ENCODE measurements at regions not wholly inside any gene's neighbourhood (a gene's known extent, or its start where the extent isn't known, plus 50 kb on each side); places are given as distances from the start of the nearest gene placed in this dataset.

DNA sequence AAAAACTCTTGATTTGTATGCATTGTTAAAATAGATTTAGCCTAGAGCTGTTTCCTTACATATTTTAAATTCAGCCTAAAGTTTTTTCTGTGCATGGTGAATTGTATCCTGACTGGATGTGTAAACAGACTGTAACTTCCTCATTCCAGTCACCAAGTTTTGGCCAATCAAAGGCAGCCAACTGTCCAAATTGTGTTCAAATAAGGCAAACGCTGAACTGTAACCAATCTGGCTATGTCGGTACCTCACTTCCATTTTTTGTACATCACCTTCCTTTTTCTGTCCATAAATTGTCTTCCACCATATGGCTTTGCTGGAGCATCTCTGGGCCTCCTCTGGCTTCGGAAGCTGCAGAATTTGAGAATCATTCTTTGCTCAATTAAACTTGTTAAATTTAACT is 1921.9 kb upstream of the SEL1L start:
- H3K27ac Mint-ChIP-seq (ENCODE audit: unreplicated experiment) = no peak overlapping the region

DNA sequence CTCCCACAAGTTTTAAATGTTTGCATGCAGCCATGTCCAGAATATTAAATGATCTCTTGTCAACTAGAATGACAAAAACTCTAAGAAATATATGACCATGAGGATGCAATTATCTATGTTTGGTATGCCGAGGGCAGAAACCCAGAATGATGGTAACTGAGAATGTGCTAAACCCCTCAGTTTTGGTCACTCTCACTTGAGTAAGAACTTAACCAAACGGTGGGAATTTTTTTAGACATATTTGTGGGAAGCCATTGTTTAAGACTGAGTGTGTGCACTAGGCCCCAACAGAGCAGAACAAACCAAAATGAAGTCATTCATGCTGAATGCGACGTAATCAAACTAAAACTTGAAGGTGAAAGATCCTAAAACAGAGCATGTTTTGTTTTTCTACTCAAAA is 1927.9 kb upstream of the SEL1L start:
- TF ChIP-seq, protein P1, sequence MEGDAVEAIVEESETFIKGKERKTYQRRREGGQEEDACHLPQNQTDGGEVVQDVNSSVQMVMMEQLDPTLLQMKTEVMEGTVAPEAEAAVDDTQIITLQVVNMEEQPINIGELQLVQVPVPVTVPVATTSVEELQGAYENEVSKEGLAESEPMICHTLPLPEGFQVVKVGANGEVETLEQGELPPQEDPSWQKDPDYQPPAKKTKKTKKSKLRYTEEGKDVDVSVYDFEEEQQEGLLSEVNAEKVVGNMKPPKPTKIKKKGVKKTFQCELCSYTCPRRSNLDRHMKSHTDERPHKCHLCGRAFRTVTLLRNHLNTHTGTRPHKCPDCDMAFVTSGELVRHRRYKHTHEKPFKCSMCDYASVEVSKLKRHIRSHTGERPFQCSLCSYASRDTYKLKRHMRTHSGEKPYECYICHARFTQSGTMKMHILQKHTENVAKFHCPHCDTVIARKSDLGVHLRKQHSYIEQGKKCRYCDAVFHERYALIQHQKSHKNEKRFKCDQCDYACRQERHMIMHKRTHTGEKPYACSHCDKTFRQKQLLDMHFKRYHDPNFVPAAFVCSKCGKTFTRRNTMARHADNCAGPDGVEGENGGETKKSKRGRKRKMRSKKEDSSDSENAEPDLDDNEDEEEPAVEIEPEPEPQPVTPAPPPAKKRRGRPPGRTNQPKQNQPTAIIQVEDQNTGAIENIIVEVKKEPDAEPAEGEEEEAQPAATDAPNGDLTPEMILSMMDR (IDR thresholded peaks at IDR 0.05; ENCODE audit: insufficient read depth in 1 of 2, low read depth in 1 of 2, low read length in 1 of 2, severe bottlenecking in 1 of 2, unreplicated experiment in 1 of 2) = no peak
- POLR2A ChIA-PET = no interaction called here
- no peak overlapping the region for H3K27ac Mint-ChIP-seq (ENCODE audit: unreplicated experiment)
- Histone ChIP-seq H3K36me3 (ENCODE audit: control insufficient read depth, insufficient read depth, low read length) (no peaks in the 10 kb centered on the region), H3K9me3 (no peaks in the 10 kb centered on the region), H3K27me3 (replicated peaks; ENCODE audit: control insufficient read depth, insufficient read depth, low read length) (no peaks in the 10 kb centered on the region), H3K4me3 (ENCODE audit: low read depth, low read length) (no peak overlapping the region), H3K4me1 (no peaks in the 10 kb centered on the region)
- intact Hi-C loops (cut with micrococcal nuclease; ENCODE audit: unreplicated experiment) = loop anchor here (5.0 kb wide), 1 partner anchor 749 kb away; no protein-coding TSS in a partner anchor
- H3K36me3 Mint-ChIP-seq (ENCODE audit: insufficient read depth, unreplicated experiment) = no peaks in the 10 kb centered on the region
- no TSS peak for BruUV-seq (replicated peaks)
- H3K4me3 Mint-ChIP-seq (ENCODE audit: unreplicated experiment) = no peak overlapping the region
- CTCF ChIA-PET = no interaction called here
- DNase-seq = no peak
- peaks cover 25% of the 10 kb centered on the region for H3K9me3 Mint-ChIP-seq (ENCODE audit: unreplicated experiment)
- no peaks in the 10 kb centered on the region for H3K27me3 Mint-ChIP-seq (ENCODE audit: insufficient read depth, unreplicated experiment)
- no peaks in the 10 kb centered on the region for H3K4me1 Mint-ChIP-seq (ENCODE audit: low read depth, unreplicated experiment)

More for the DNA sequence above, 1921.9 kb upstream of the SEL1L start:
- POLR2A ChIA-PET = no interaction called here
- TF ChIP-seq, protein P1 (IDR thresholded peaks at IDR 0.05; ENCODE audit: insufficient read depth in 1 of 2, low read depth in 1 of 2, low read length in 1 of 2, severe bottlenecking in 1 of 2, unreplicated experiment in 1 of 2) = no peak
- H3K9me3 ChIP-seq = no peaks in the 10 kb centered on the region
- no peaks in the 10 kb centered on the region for H3K4me1 ChIP-seq
- CTCF ChIA-PET = no interaction called here
- Mint-ChIP-seq H3K4me1 (ENCODE audit: low read depth, unreplicated experiment) (no peaks in the 10 kb centered on the region), H3K36me3 (ENCODE audit: insufficient read depth, unreplicated experiment) (no peaks in the 10 kb centered on the region), H3K4me3 (ENCODE audit: unreplicated experiment) (no peak overlapping the region), H3K27me3 (ENCODE audit: insufficient read depth, unreplicated experiment) (no peaks in the 10 kb centered on the region), H3K9me3 (ENCODE audit: unreplicated experiment) (peaks cover 31% of the 10 kb centered on the region)
- intact Hi-C loops (cut with micrococcal nuclease; ENCODE audit: unreplicated experiment) = no loop called here
- no TSS peak for BruUV-seq (replicated peaks)
- no peaks in the 10 kb centered on the region for H3K27me3 ChIP-seq (replicated peaks; ENCODE audit: control insufficient read depth, insufficient read depth, low read length)
- H3K36me3 ChIP-seq (ENCODE audit: control insufficient read depth, insufficient read depth, low read length) = no peaks in the 10 kb centered on the region
- no peak overlapping the region for H3K4me3 ChIP-seq (ENCODE audit: low read depth, low read length)
- no peak for DNase-seq

DNA sequence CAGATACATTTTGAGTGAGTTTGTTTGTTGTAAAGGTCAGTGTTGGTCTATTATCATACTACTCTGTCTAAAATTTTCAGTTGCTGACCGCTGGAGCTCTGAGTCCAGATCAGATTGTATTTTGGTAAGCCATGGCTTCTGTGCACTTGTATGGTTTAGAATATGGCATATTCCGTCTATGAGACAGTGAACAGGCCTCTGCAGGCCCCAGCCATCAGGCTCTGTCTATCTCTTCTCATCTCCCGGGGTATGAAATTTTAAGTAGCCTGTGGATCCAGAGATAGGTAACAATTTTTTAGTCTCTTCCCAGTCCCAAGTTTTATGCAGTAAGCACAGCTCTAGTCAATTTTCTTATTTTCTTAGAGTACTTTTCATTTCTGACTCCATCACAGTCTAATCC is 1929.1 kb upstream of the SEL1L start:
- Mint-ChIP-seq H3K4me1 (ENCODE audit: low read depth, unreplicated experiment) (no peaks in the 10 kb centered on the region), H3K4me3 (ENCODE audit: unreplicated experiment) (no peak overlapping the region), H3K36me3 (ENCODE audit: insufficient read depth, unreplicated experiment) (no peaks in the 10 kb centered on the region), H3K27me3 (ENCODE audit: insufficient read depth, unreplicated experiment) (no peaks in the 10 kb centered on the region), H3K27ac (ENCODE audit: unreplicated experiment) (no peak overlapping the region), H3K9me3 (ENCODE audit: unreplicated experiment) (peaks cover 25% of the 10 kb centered on the region)
- Histone ChIP-seq H3K9me3 (no peaks in the 10 kb centered on the region), H3K4me3 (ENCODE audit: low read depth, low read length) (no peak overlapping the region), H3K27me3 (replicated peaks; ENCODE audit: control insufficient read depth, insufficient read depth, low read length) (no peaks in the 10 kb centered on the region), H3K4me1 (no peaks in the 10 kb centered on the region), H3K36me3 (ENCODE audit: control insufficient read depth, insufficient read depth, low read length) (no peaks in the 10 kb centered on the region)
- no peak for DNase-seq
- ChIA-PET CTCF (no interaction called here), POLR2A (no interaction called here)
- intact Hi-C loops (cut with micrococcal nuclease; ENCODE audit: unreplicated experiment) = loop anchor here (1.0 to 5.0 kb wide), 2 partner anchors 162 to 750 kb away; no protein-coding TSS in a partner anchor
- no TSS peak for BruUV-seq (replicated peaks)
- TF ChIP-seq, protein P1 (IDR thresholded peaks at IDR 0.05; ENCODE audit: insufficient read depth in 1 of 2, low read depth in 1 of 2, low read length in 1 of 2, severe bottlenecking in 1 of 2, unreplicated experiment in 1 of 2) = no peak

Data from Caco-2 (cell line).